Kidney (tissue), 13 donors: ENCODE measurements at regions not wholly inside any gene's neighbourhood (a gene's known extent, or its start where the extent isn't known, plus 50 kb on each side); places are given as distances from the start of the nearest gene placed in this dataset.

Experiments
- DNase-seq, 5 donors: peaks; one replicate each; pipeline ENCODE4 v3.0.0-alpha.2; 2013 to 2020
- FAIRE-seq: peaks from 2 replicates; lab custom pipeline; 2012; peaks lifted over from hg19 to GRCh38; lab: Jason Lieb, UNC
- H3K27ac ChIP-seq, 2 donors: one replicate each; pipeline ENCODE4 v1.7.0; 2013; ENCODE audit warnings: low read depth in 2 of 2, low read length in 2 of 2, inconsistent platforms in 1 of 2
- H3K27me3 ChIP-seq: one replicate; pipeline ENCODE4 v1.7.1; 2013; ENCODE audit warnings: low read length, inconsistent platforms; ENCODE audit not compliant: control insufficient read depth, insufficient read depth
- H3K36me3 ChIP-seq, 3 donors: one replicate each; pipeline versions ENCODE4 v1.7.0 to v1.7.1; 2013; ENCODE audit warnings: low read length in 3 of 3, control low read depth in 1 of 3, inconsistent platforms in 1 of 3; ENCODE audit not compliant: insufficient read depth in 3 of 3, control insufficient read depth in 2 of 3
- H3K4me1 ChIP-seq, 3 donors: one replicate each; pipeline versions ENCODE4 v1.7.0 to v1.7.1; 2013; ENCODE audit warnings: low read length in 3 of 3, inconsistent platforms in 1 of 3, low read depth in 1 of 3; ENCODE audit not compliant: control insufficient read depth in 2 of 3, insufficient read depth in 2 of 3
- H3K4me3 ChIP-seq, 3 donors: one replicate each; pipeline versions ENCODE4 v1.7.0 to v1.8.1; 2013; ENCODE audit warnings: low read length in 3 of 3, control low read depth in 1 of 3, inconsistent platforms in 1 of 3
- H3K9ac ChIP-seq, 3 donors: one replicate each; pipeline versions ENCODE4 v1.7.0 to v1.7.1; 2013; ENCODE audit warnings: low read length in 3 of 3, control low read depth in 1 of 3, inconsistent platforms in 1 of 3
- H3K9me3 ChIP-seq, 3 donors: one replicate each; pipeline versions ENCODE4 v1.7.0 to v1.7.1; 2013; ENCODE audit warnings: low read length in 3 of 3, control low read depth in 1 of 3, inconsistent platforms in 1 of 3; ENCODE audit not compliant: control insufficient read depth in 2 of 3, insufficient read depth in 1 of 3
- CTCF ChIP-seq: IDR thresholded peaks from 3 replicates; pipeline ENCODE4 v1.5.1; 2012; ENCODE audit warnings: mild to moderate bottlenecking, moderate library complexity, borderline replicate concordance; ENCODE audit not compliant: insufficient read depth; ENCODE audit errors: extremely low read depth
- intact Hi-C: fragments of 100-400 bp; cut with DNase I; formaldehyde crosslinking; loops from one replicate; pipeline ENCODE4 v1.11.1; 2022
- donor health status: control.
- donor health status: control.
- donor health status: control.
- donor health status: control.
- donor health status: control.
- donor health status: DM: yes; HTN: yes; CAD: no.
- donor health status: Normal renal cell carcinoma (clear cell type).

- no peaks in the 10 kb centered on the region for H3K9me3 ChIP-seq
- H3K36me3 ChIP-seq = no peaks in the 10 kb centered on the region
- intact Hi-C loops = no loop called here
- no peaks in the 10 kb centered on the region for H3K4me1 ChIP-seq
- peak; percentile 69 to 90 (median 77) for DNase-seq
- FAIRE-seq = no peak
- H3K4me3 ChIP-seq = no peak overlapping the region
- H3K9ac ChIP-seq = no peak overlapping the region
- no peak overlapping the region for H3K27ac ChIP-seq
- no peaks in the 10 kb centered on the region for H3K27me3 ChIP-seq
- TF ChIP-seq CTCF = no peak
Observed at GRCh38 chr1:30378991-30379581, 344.3 kb downstream of the MATN1 start.

- intact Hi-C loops = no loop called here
- TF ChIP-seq CTCF = no peak
- H3K4me1 ChIP-seq = no peaks in the 10 kb centered on the region
- H3K9ac ChIP-seq = no peak overlapping the region
- H3K9me3 ChIP-seq = no peaks in the 10 kb centered on the region
- FAIRE-seq (no peak), DNase-seq (peak in 2 of 5 donors; percentile 8 to 41)
- no peaks in the 10 kb centered on the region for H3K27me3 ChIP-seq
- no peaks in the 10 kb centered on the region for H3K36me3 ChIP-seq
- H3K4me3 ChIP-seq = no peak overlapping the region
- H3K27ac ChIP-seq = no peak overlapping the region
Observed at GRCh38 chr1:30378003-30378596, 345.3 kb downstream of the MATN1 start.

GRCh38 chr1:30377230-30378002 lies 346.0 kb downstream of the MATN1 start:
- peak in 1 of 5 donors; percentile 9 for DNase-seq

More at GRCh38 chr1:30377230-30378002, 346.0 kb downstream of the MATN1 start:
- H3K27ac ChIP-seq = no peak overlapping the region
- H3K9me3 ChIP-seq = no peaks in the 10 kb centered on the region
- no peak for TF ChIP-seq CTCF
- H3K9ac ChIP-seq = no peak overlapping the region
- no peaks in the 10 kb centered on the region for H3K36me3 ChIP-seq
- no peak overlapping the region for H3K4me3 ChIP-seq
- H3K27me3 ChIP-seq = no peaks in the 10 kb centered on the region
- H3K4me1 ChIP-seq = no peaks in the 10 kb centered on the region
- intact Hi-C loops = no loop called here
- no peak for FAIRE-seq
